ENCODE measurements at regions not wholly inside any gene's neighbourhood (a gene's known extent, or its start where the extent isn't known, plus 50 kb on each side); places are given as distances from the start of the nearest gene placed in this dataset.
A peak's percentile ranks its signal among the peaks of the same experiment; 100 is the strongest.

GRCh38 chr2:118168615-118169014, 80.3 kb downstream of the INSIG2 start:
- WGBS (ENCODE audit: extremely low coverage, insufficient coverage, low lambda C conversion rate): no CpG with 5 or more reads among the region's 3 CpGs
- no peak overlapping the region for H2BK5ac ChIP-seq (ENCODE audit: low read length)
- H3K4me3 ChIP-seq (ENCODE audit: low read length): no peak overlapping the region
- no peak overlapping the region for H4K5ac ChIP-seq (ENCODE audit: low read length)
- H3K18ac ChIP-seq (ENCODE audit: low read length): no peak overlapping the region
- no peaks in the 10 kb centered on the region for H3K79me1 ChIP-seq (ENCODE audit: low read length)
- H3K4me1 ChIP-seq (ENCODE audit: control insufficient read depth, low read depth, low read length): no peaks in the 10 kb centered on the region
- no peaks in the 10 kb centered on the region for H3K79me2 ChIP-seq (ENCODE audit: control insufficient read depth, insufficient read depth, low read length)
- H3K27me3 ChIP-seq (ENCODE audit: insufficient read depth, low read length, poor library complexity): no peaks in the 10 kb centered on the region
- peak; percentile 64 for DNase-seq
- H2AK5ac ChIP-seq (ENCODE audit: low read length): no peak overlapping the region
- no peak overlapping the region for H3K23ac ChIP-seq (ENCODE audit: low read length)
- H3K27ac ChIP-seq (ENCODE audit: low read depth, low read length): no peak overlapping the region
- H3K4me2 ChIP-seq (ENCODE audit: low read length): no peak overlapping the region
- H3K4ac ChIP-seq (ENCODE audit: low read depth, low read length): no peak overlapping the region
- H2BK15ac ChIP-seq (replicated peaks; ENCODE audit: low read depth): no peak overlapping the region
- no peak overlapping the region for H3K56ac ChIP-seq (ENCODE audit: low read length)
- H2BK120ac ChIP-seq (ENCODE audit: low read depth, low read length): no peak overlapping the region
- no peaks in the 10 kb centered on the region for H3K36me3 ChIP-seq (ENCODE audit: control insufficient read depth, insufficient read depth, low read length)
- no peak overlapping the region for H3K9ac ChIP-seq (ENCODE audit: low read length)
- no peak overlapping the region for H4K8ac ChIP-seq (ENCODE audit: low read depth, low read length)

- no peak overlapping the region for H3K4me2 ChIP-seq (ENCODE audit: low read length)
- H2BK120ac ChIP-seq (ENCODE audit: low read depth, low read length): no peak overlapping the region
- no peak overlapping the region for H3K27ac ChIP-seq (ENCODE audit: low read depth, low read length)
- no peaks in the 10 kb centered on the region for H3K79me1 ChIP-seq (ENCODE audit: low read length)
- H3K56ac ChIP-seq (ENCODE audit: low read length): no peak overlapping the region
- no peaks in the 10 kb centered on the region for H3K36me3 ChIP-seq (ENCODE audit: control insufficient read depth, insufficient read depth, low read length)
- H3K23ac ChIP-seq (ENCODE audit: low read length): no peak overlapping the region
- no peaks in the 10 kb centered on the region for H3K79me2 ChIP-seq (ENCODE audit: control insufficient read depth, insufficient read depth, low read length)
- no peak overlapping the region for H3K18ac ChIP-seq (ENCODE audit: low read length)
- no peak overlapping the region for H4K5ac ChIP-seq (ENCODE audit: low read length)
- no peak overlapping the region for H3K4ac ChIP-seq (ENCODE audit: low read depth, low read length)
- no peak overlapping the region for H2BK5ac ChIP-seq (ENCODE audit: low read length)
- no peak overlapping the region for H3K4me3 ChIP-seq (ENCODE audit: low read length)
- H3K4me1 ChIP-seq (ENCODE audit: control insufficient read depth, low read depth, low read length): no peaks in the 10 kb centered on the region
- WGBS (ENCODE audit: extremely low coverage, insufficient coverage, low lambda C conversion rate): no CpG with 5 or more reads among the region's 2 CpGs
- no peak overlapping the region for H2BK15ac ChIP-seq (replicated peaks; ENCODE audit: low read depth)
- no peak overlapping the region for H2AK5ac ChIP-seq (ENCODE audit: low read length)
- H4K8ac ChIP-seq (ENCODE audit: low read depth, low read length): no peak overlapping the region
- no peak for DNase-seq
- H3K27me3 ChIP-seq (ENCODE audit: insufficient read depth, low read length, poor library complexity): no peaks in the 10 kb centered on the region
- no peak overlapping the region for H3K9ac ChIP-seq (ENCODE audit: low read length)
Observed at GRCh38 chr2:118167026-118167425, 78.8 kb downstream of the INSIG2 start.

GRCh38 chr2:118166242-118166641, 78.0 kb downstream of the INSIG2 start:
- no peak for DNase-seq
- Histone ChIP-seq H3K4me1 (ENCODE audit: control insufficient read depth, low read depth, low read length) (no peaks in the 10 kb centered on the region), H3K27me3 (ENCODE audit: insufficient read depth, low read length, poor library complexity) (no peaks in the 10 kb centered on the region), H3K4ac (ENCODE audit: low read depth, low read length) (no peak overlapping the region), H3K23ac (ENCODE audit: low read length) (no peak overlapping the region), H2BK15ac (replicated peaks; ENCODE audit: low read depth) (no peak overlapping the region), H3K79me1 (ENCODE audit: low read length) (no peaks in the 10 kb centered on the region), H3K18ac (ENCODE audit: low read length) (no peak overlapping the region), H4K5ac (ENCODE audit: low read length) (no peak overlapping the region), H3K4me3 (ENCODE audit: low read length) (no peak overlapping the region), H2BK120ac (ENCODE audit: low read depth, low read length) (no peak overlapping the region), H2BK5ac (ENCODE audit: low read length) (no peak overlapping the region), H4K8ac (ENCODE audit: low read depth, low read length) (no peak overlapping the region), H3K27ac (ENCODE audit: low read depth, low read length) (no peak overlapping the region), H3K36me3 (ENCODE audit: control insufficient read depth, insufficient read depth, low read length) (no peaks in the 10 kb centered on the region), H3K9ac (ENCODE audit: low read length) (no peak overlapping the region), H3K4me2 (ENCODE audit: low read length) (no peak overlapping the region), H2AK5ac (ENCODE audit: low read length) (no peak overlapping the region), H3K79me2 (ENCODE audit: control insufficient read depth, insufficient read depth, low read length) (no peaks in the 10 kb centered on the region), H3K56ac (ENCODE audit: low read length) (no peak overlapping the region)

- Histone ChIP-seq H3K36me3 (ENCODE audit: control insufficient read depth, insufficient read depth, low read length) (no peaks in the 10 kb centered on the region), H3K4ac (ENCODE audit: low read depth, low read length) (no peak overlapping the region), H3K4me3 (ENCODE audit: low read length) (no peak overlapping the region), H3K18ac (ENCODE audit: low read length) (no peak overlapping the region), H3K9ac (ENCODE audit: low read length) (no peak overlapping the region), H3K27me3 (ENCODE audit: insufficient read depth, low read length, poor library complexity) (no peaks in the 10 kb centered on the region), H3K79me1 (ENCODE audit: low read length) (no peaks in the 10 kb centered on the region), H2BK15ac (replicated peaks; ENCODE audit: low read depth) (no peak overlapping the region), H3K4me2 (ENCODE audit: low read length) (no peak overlapping the region), H2BK120ac (ENCODE audit: low read depth, low read length) (no peak overlapping the region), H4K5ac (ENCODE audit: low read length) (no peak overlapping the region), H3K56ac (ENCODE audit: low read length) (no peak overlapping the region), H3K79me2 (ENCODE audit: control insufficient read depth, insufficient read depth, low read length) (no peaks in the 10 kb centered on the region), H2AK5ac (ENCODE audit: low read length) (no peak overlapping the region), H3K23ac (ENCODE audit: low read length) (no peak overlapping the region), H2BK5ac (ENCODE audit: low read length) (no peak overlapping the region), H4K8ac (ENCODE audit: low read depth, low read length) (no peak overlapping the region), H3K4me1 (ENCODE audit: control insufficient read depth, low read depth, low read length) (no peaks in the 10 kb centered on the region), H3K27ac (ENCODE audit: low read depth, low read length) (no peak overlapping the region)
- no peak for DNase-seq
- WGBS (ENCODE audit: extremely low coverage, insufficient coverage, low lambda C conversion rate): no CpG with 5 or more reads among the region's 2 CpGs
Observed at GRCh38 chr2:118165595-118165994, 77.3 kb downstream of the INSIG2 start.
